Ascending aorta (tissue), 2 donors: ENCODE measurements at regions not wholly inside any gene's neighbourhood (a gene's known extent, or its start where the extent isn't known, plus 50 kb on each side); places are given as distances from the start of the nearest gene placed in this dataset.

ENCODE experiments used
- DNase-seq, 2 donors: peaks; one replicate each; pipeline ENCODE4 v3.0.0-alpha.2; 2019; ENCODE audit warnings: low spot score in 2 of 2
- H3K27ac ChIP-seq, 2 donors: fragments of 200-600 bp; sonication (generic); one replicate each; pipeline ENCODE4 v1.5.1; 2016 to 2017; ENCODE audit warnings: mild to moderate bottlenecking in 1 of 2
- H3K27me3 ChIP-seq: fragments of 200-600 bp; sonication (generic); one replicate; pipeline ENCODE4 v1.5.1; 2017
- H3K36me3 ChIP-seq, 2 donors: fragments of 200-600 bp; sonication (generic); one replicate each; pipeline ENCODE4 v1.5.1; 2016
- H3K4me1 ChIP-seq, 2 donors: fragments of 200-600 bp; sonication (generic); one replicate each; pipeline ENCODE4 v1.5.1; 2016 to 2017; ENCODE audit warnings: mild to moderate bottlenecking in 1 of 2
- H3K4me3 ChIP-seq, 2 donors: fragments of 200-600 bp; sonication (generic); one replicate each; pipeline ENCODE4 v1.5.1; 2016 to 2017; ENCODE audit warnings: mild to moderate bottlenecking in 1 of 2
- H3K9me3 ChIP-seq, 2 donors: fragments of 200-600 bp; sonication (generic); one replicate each; pipeline ENCODE4 v1.5.1; 2016
- CTCF ChIP-seq, 3 experiments: fragments of 200-600 bp in 2 of 3; fragments of 450-650 bp in 1 of 3; sonication (generic) in 2 of 3; IDR thresholded peaks; one replicate each; pipeline ENCODE4 v1.5.1; 2016 to 2019; ENCODE audit warnings: antibody characterized with exemption in 3 of 3, mild to moderate bottlenecking in 1 of 3, moderate library complexity in 1 of 3
- intact Hi-C: fragments of 100-400 bp; cut with DNase I; formaldehyde crosslinking; loops from one replicate; pipeline ENCODE4 v1.15.1; 2023

DNA sequence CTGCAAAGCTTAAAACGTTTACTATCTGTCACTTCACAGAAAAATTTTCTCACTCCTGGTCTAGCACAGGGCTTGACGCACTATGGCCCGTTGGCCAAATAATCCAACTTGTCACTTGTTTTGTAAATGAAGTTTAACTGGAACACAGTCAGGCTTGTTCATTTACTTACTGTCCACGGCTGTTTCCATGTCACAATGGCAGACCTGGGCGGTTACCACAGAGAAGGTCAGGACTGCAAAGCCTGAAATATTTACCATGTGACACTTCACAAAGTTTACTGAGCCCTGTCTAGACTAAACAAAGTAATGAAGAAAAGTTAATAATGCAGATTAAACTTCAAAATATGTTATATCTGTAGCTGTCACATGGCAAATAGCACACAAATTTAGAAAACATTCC, 273.0 kb upstream of the GYPC start:
- no peak overlapping the region for H3K27ac ChIP-seq
- TF ChIP-seq CTCF (IDR thresholded peaks at IDR 0.05) = no peak
- H3K9me3 ChIP-seq = peaks cover 0 to 8% of the 10 kb centered on the region in 2 donors
- H3K4me1 ChIP-seq = no peaks in the 10 kb centered on the region
- no peaks in the 10 kb centered on the region for H3K36me3 ChIP-seq
- no peaks in the 10 kb centered on the region for H3K27me3 ChIP-seq
- no peak overlapping the region for H3K4me3 ChIP-seq
- no peak for DNase-seq
- intact Hi-C loops = no loop called here

- no peak overlapping the region for H3K4me3 ChIP-seq
- peaks cover 0 to 8% of the 10 kb centered on the region in 2 donors for H3K9me3 ChIP-seq
- no peak for DNase-seq
- no peaks in the 10 kb centered on the region for H3K36me3 ChIP-seq
- intact Hi-C loops = no loop called here
- H3K27me3 ChIP-seq = no peaks in the 10 kb centered on the region
- no peaks in the 10 kb centered on the region for H3K4me1 ChIP-seq
- TF ChIP-seq CTCF (IDR thresholded peaks at IDR 0.05) = no peak
- no peak overlapping the region for H3K27ac ChIP-seq
These were observed 272.2 kb upstream of the GYPC start for GRCh38 chr2:126383800-126384199.

- Histone ChIP-seq H3K9me3 (peaks cover 0 to 8% of the 10 kb centered on the region in 2 donors), H3K4me3 (no peak overlapping the region), H3K4me1 (no peaks in the 10 kb centered on the region), H3K27ac (no peak overlapping the region), H3K27me3 (no peaks in the 10 kb centered on the region), H3K36me3 (no peaks in the 10 kb centered on the region)
- TF ChIP-seq CTCF (IDR thresholded peaks at IDR 0.05) = no peak
- no peak for DNase-seq
- intact Hi-C loops = no loop called here
These were observed 270.5 kb upstream of the GYPC start for GRCh38 chr2:126385441-126385840.

- intact Hi-C loops = no loop called here
- H3K36me3 ChIP-seq = no peaks in the 10 kb centered on the region
- DNase-seq = no peak
- no peaks in the 10 kb centered on the region for H3K4me1 ChIP-seq
- H3K27ac ChIP-seq = no peak overlapping the region
- H3K27me3 ChIP-seq = no peaks in the 10 kb centered on the region
- no peak overlapping the region for H3K4me3 ChIP-seq
- peaks cover 0 to 8% of the 10 kb centered on the region in 2 donors for H3K9me3 ChIP-seq
- no peak for TF ChIP-seq CTCF (IDR thresholded peaks at IDR 0.05)
These were observed 270.0 kb upstream of the GYPC start for GRCh38 chr2:126385983-126386382.

DNA sequence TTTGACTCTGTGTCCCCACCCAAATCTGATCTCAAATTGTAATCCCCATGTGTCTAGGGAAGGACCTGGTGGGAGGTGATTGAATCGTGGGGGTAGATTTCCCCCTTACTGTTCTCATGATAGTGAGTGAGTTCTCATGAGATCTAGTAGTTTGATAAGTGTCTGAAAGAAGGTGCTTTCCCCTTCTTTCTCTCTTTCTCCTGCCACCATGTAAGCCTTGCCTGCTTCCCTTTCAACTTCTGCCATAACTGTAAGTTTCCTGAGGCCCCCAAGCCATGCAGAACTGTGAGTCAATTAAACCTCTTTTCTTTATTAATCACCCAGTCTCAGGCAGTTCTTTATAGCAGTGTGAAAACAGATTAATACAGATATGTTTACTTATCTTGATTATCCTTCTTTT, 266.5 kb upstream of the GYPC start:
- intact Hi-C loops = no loop called here
- Histone ChIP-seq H3K27ac (no peak overlapping the region), H3K36me3 (no peaks in the 10 kb centered on the region), H3K4me1 (no peaks in the 10 kb centered on the region), H3K4me3 (no peak overlapping the region), H3K9me3 (peaks cover 0 to 8% of the 10 kb centered on the region in 2 donors), H3K27me3 (no peaks in the 10 kb centered on the region)
- DNase-seq = no peak
- no peak for TF ChIP-seq CTCF (IDR thresholded peaks at IDR 0.05)

- H3K4me1 ChIP-seq = no peaks in the 10 kb centered on the region
- no peak overlapping the region for H3K27ac ChIP-seq
- no peak overlapping the region for H3K4me3 ChIP-seq
- H3K36me3 ChIP-seq = no peaks in the 10 kb centered on the region
- intact Hi-C loops = no loop called here
- H3K27me3 ChIP-seq = no peaks in the 10 kb centered on the region
- no peak for DNase-seq
- no peak for TF ChIP-seq CTCF (IDR thresholded peaks at IDR 0.05)
- H3K9me3 ChIP-seq = no peaks in the 10 kb centered on the region
These were observed 263.1 kb upstream of the GYPC start for GRCh38 chr2:126392889-126393288.
